GM12878 (cell line): ENCODE measurements at regions not wholly inside any gene's neighbourhood (a gene's known extent, or its start where the extent isn't known, plus 50 kb on each side); places are given as distances from the start of the nearest gene placed in this dataset.
"Not testable (repeated sequence)": the region's sequence is repeated elsewhere in the genome, so short reads cannot be mapped to it uniquely, and the experiment has no call there.

Source experiments
- ATAC-seq: fragments of 200-7000 bp; cut with Tn5 transposase; 3 replicates; pipeline ENCODE4 v1.9.1; 2020; ENCODE audit warnings: mild to moderate bottlenecking, moderate library complexity
- BruUV-seq: library from RNA; stranded (reverse); fragments of 400-500 nt; replicated peaks from 2 replicates; lab custom pipeline; 2021; lab: Mats Ljungman, UMichigan
- CTCF ChIA-PET: fragments of 300-600 bp; sonication (Branson Sonifier 250); formaldehyde crosslinking; extraction: SDS; loops from one replicate; lab custom pipeline; 2021; ENCODE audit warnings: inconsistent platforms; lab: Yijun Ruan, JAX
- POLR2A ChIA-PET: fragments of 350-600 bp; formaldehyde crosslinking; extraction: SDS; loops from one replicate; lab custom pipeline; 2021; ENCODE audit warnings: inconsistent platforms; lab: Charles Lee
- RAD21 ChIA-PET: fragments of 300-600 bp; sonication (Branson Sonifier 250); formaldehyde crosslinking; loops from one replicate; lab custom pipeline; 2023; ENCODE audit warnings: antibody characterized with exemption; ENCODE audit not compliant: unreplicated experiment; lab: Charles Lee
- SMC1A ChIA-PET: fragments of 300-600 bp; sonication (Branson Sonifier 250); formaldehyde crosslinking; loops from one replicate; lab custom pipeline; 2023; ENCODE audit not compliant: unreplicated experiment, uncharacterized antibody; lab: Charles Lee
- DNase-seq: peaks from one replicate; pipeline ENCODE4 v3.0.0-alpha.2; 2011; ENCODE audit warnings: low read depth, low spot score
- FAIRE-seq: peaks from 3 replicates; lab custom pipeline; 2011; peaks lifted over from hg19 to GRCh38; lab: Jason Lieb, UNC
- H2AFZ ChIP-seq: 2 replicates; pipeline ENCODE4 v1.6.0; 2011; ENCODE audit warnings: low read depth, low read length, control low read depth; ENCODE audit not compliant: control insufficient read depth
- H3K27ac ChIP-seq: 2 replicates; pipeline ENCODE4 v1.5.1; 2011; ENCODE audit warnings: control low read depth; ENCODE audit not compliant: control insufficient read depth, insufficient read depth
- H3K27me3 ChIP-seq, 2 experiments: replicated peaks in 1 of 2; 2 replicates each; pipeline versions ENCODE4 v1.6.0 to v1.6.1; 2011; ENCODE audit warnings: low read length in 1 of 2; ENCODE audit not compliant: control insufficient read depth in 2 of 2, insufficient read depth in 2 of 2
- H3K36me3 ChIP-seq, 2 experiments: 2 replicates each; pipeline ENCODE4 v1.5.1; 2011; ENCODE audit warnings: low read length in 1 of 2; ENCODE audit not compliant: control insufficient read depth in 2 of 2, insufficient read depth in 2 of 2
- H3K4me1 ChIP-seq: 2 replicates; pipeline ENCODE4 v1.6.1; 2011; ENCODE audit warnings: mild to moderate bottlenecking, low read length, moderate library complexity, mixed read lengths; ENCODE audit not compliant: control insufficient read depth, insufficient read depth
- H3K4me2 ChIP-seq: 2 replicates; pipeline ENCODE4 v1.6.0; 2011; ENCODE audit warnings: control low read depth; ENCODE audit not compliant: control insufficient read depth, insufficient read depth
- H3K4me3 ChIP-seq: fragments of 200-600 bp; sonication (generic); 2 replicates; pipeline ENCODE4 v1.5.1; 2016
- H3K79me2 ChIP-seq: 2 replicates; pipeline ENCODE4 v1.6.0; 2011; ENCODE audit warnings: low read length; ENCODE audit not compliant: control insufficient read depth, insufficient read depth
- H3K9ac ChIP-seq: 2 replicates; pipeline ENCODE4 v1.8.0; 2011; ENCODE audit warnings: low read length, control low read depth, mixed read lengths; ENCODE audit not compliant: control insufficient read depth, insufficient read depth
- H3K9me3 ChIP-seq: replicated peaks from 3 replicates; pipeline ENCODE4 v1.5.1; 2011; ENCODE audit warnings: mild to moderate bottlenecking, low read length; ENCODE audit not compliant: control insufficient read depth, insufficient read depth
- H4K20me1 ChIP-seq: 2 replicates; pipeline ENCODE4 v1.6.0; 2011; ENCODE audit not compliant: control insufficient read depth, insufficient read depth
- BCL11A ChIP-seq: IDR thresholded peaks from 2 replicates; pipeline ENCODE4 v1.6.1; 2011; ENCODE audit warnings: low read depth, low read length
- ZBED1 ChIP-seq: IDR thresholded peaks from 2 replicates; pipeline ENCODE4 v1.6.1; 2016; ENCODE audit warnings: borderline replicate concordance
- ZBTB11 ChIP-seq: fragments of 450-650 bp; formaldehyde crosslinking; IDR thresholded peaks from 2 replicates; pipeline ENCODE4 v1.5.0; 2022; ENCODE audit warnings: mild to moderate bottlenecking, missing genetic modification characterization
- WGBS: methylation state at CpG from one replicate; pipeline ENCODE4 v1.1.6; 2016; ENCODE audit warnings: low lambda C conversion rate; ENCODE audit not compliant: insufficient replicate concordance, insufficient coverage; ENCODE audit errors: missing lambda C conversion rate; 5-methylcytosine and 5-hydroxymethylcytosine counted together
- in situ Hi-C: fragments of 300-500 bp; cut with MboI; formaldehyde crosslinking; loops from 9 replicates; pipeline ENCODE4 v1.14.3; 2018; ENCODE audit warnings: mixed read lengths
- intact Hi-C: fragments of 100-400 bp; cut with micrococcal nuclease; formaldehyde crosslinking; loops from one replicate; pipeline ENCODE4 v1.14.2; 2022; ENCODE audit not compliant: unreplicated experiment

- TF ChIP-seq ZBTB11 (CRISPR knock-in tag), result no peak
- TF ChIP-seq ZBED1, result no peak
- TF ChIP-seq BCL11A, result no peak
Measured at GRCh38 chr12:124222368-124223245, 72.3 kb upstream of the RFLNA start (continued).

GRCh38 chr12:124223733-124224138 is 71.2 kb upstream of the RFLNA start:
- CTCF ChIA-PET, H3K79me2 ChIP-seq, H3K9ac ChIP-seq, POLR2A ChIA-PET, H3K27ac ChIP-seq, H4K20me1 ChIP-seq, BruUV-seq, FAIRE-seq, intact Hi-C loops, H2AFZ ChIP-seq, SMC1A ChIA-PET, H3K4me2 ChIP-seq, in situ Hi-C loops, H3K4me3 ChIP-seq, H3K4me1 ChIP-seq, H3K36me3 ChIP-seq, DNase-seq, H3K27me3 ChIP-seq, ATAC-seq, H3K9me3 ChIP-seq: not testable (repeated sequence)
- WGBS, result 57% methylated on average over 12 of the region's 12 CpGs
- RAD21 ChIA-PET, result interaction anchor here (0.6 kb wide), 1 partner anchor 194 kb away, joined by 3 read pairs; no protein-coding TSS in a partner anchor
